Spinal cord (tissue), 9 donors: ENCODE measurements at regions not wholly inside any gene's neighbourhood (a gene's known extent, or its start where the extent isn't known, plus 50 kb on each side); places are given as distances from the start of the nearest gene placed in this dataset.
"Not testable (repeated sequence)": the region's sequence is repeated elsewhere in the genome, so short reads cannot be mapped to it uniquely, and the experiment has no call there.

Experiments
- DNase-seq, 6 donors: peaks; one replicate each; pipeline versions ENCODE4 v3.0.0 to v3.0.0-alpha.2; 2013 to 2015; ENCODE audit warnings: low spot score in 6 of 6, low read depth in 4 of 6
- H3K27ac ChIP-seq: one replicate; pipeline ENCODE4 v1.5.1; 2013; ENCODE audit warnings: low read depth, low read length, control low read depth
- H3K27me3 ChIP-seq: one replicate; pipeline ENCODE4 v1.6.1; 2013; ENCODE audit warnings: low read length; ENCODE audit not compliant: control insufficient read depth, insufficient read depth
- H3K36me3 ChIP-seq: one replicate; pipeline ENCODE4 v1.6.1; 2013; ENCODE audit warnings: low read length; ENCODE audit not compliant: control insufficient read depth, insufficient read depth
- H3K4me1 ChIP-seq: one replicate; pipeline ENCODE4 v1.6.1; 2013; ENCODE audit warnings: low read length; ENCODE audit not compliant: control insufficient read depth, insufficient read depth
- H3K4me3 ChIP-seq: one replicate; pipeline ENCODE4 v1.5.1; 2013; ENCODE audit warnings: low read depth, low read length, control low read depth
- H3K9me3 ChIP-seq: one replicate; pipeline ENCODE4 v1.6.1; 2013; ENCODE audit warnings: low read length; ENCODE audit not compliant: control insufficient read depth, insufficient read depth
- WGBS: methylation state at CpG from one replicate; pipeline ENCODE4 v1.1.5; 2013; ENCODE audit warnings: missing lambda C conversion rate; ENCODE audit not compliant: insufficient coverage; 5-methylcytosine and 5-hydroxymethylcytosine counted together
- donor health status: healthy.

GRCh38 chr3:67123914-67124313 lies 125.8 kb downstream of the KBTBD8 start:
- Histone ChIP-seq H3K4me3 (no peak overlapping the region), H3K27me3 (no peaks in the 10 kb centered on the region), H3K36me3 (no peaks in the 10 kb centered on the region), H3K9me3 (no peaks in the 10 kb centered on the region), H3K4me1 (no peaks in the 10 kb centered on the region), H3K27ac (no peak overlapping the region)
- peak in 1 of 6 donors; percentile 73 for DNase-seq
- 88% methylated on average over 3 of the region's 5 CpGs for WGBS

GRCh38 chr3:67127254-67127653 lies 129.1 kb downstream of the KBTBD8 start:
- H3K27me3 ChIP-seq, result no peaks in the 10 kb centered on the region
- no CpG with 5 or more reads among the region's 3 CpGs for WGBS
- DNase-seq, result no peak
- no peaks in the 10 kb centered on the region for H3K4me1 ChIP-seq
- H3K27ac ChIP-seq, result no peak overlapping the region
- no peaks in the 10 kb centered on the region for H3K36me3 ChIP-seq
- no peaks in the 10 kb centered on the region for H3K9me3 ChIP-seq
- no peak overlapping the region for H3K4me3 ChIP-seq

- Histone ChIP-seq H3K4me3 (no peak overlapping the region), H3K36me3 (no peaks in the 10 kb centered on the region), H3K27ac (no peak overlapping the region), H3K27me3 (no peaks in the 10 kb centered on the region), H3K9me3 (no peaks in the 10 kb centered on the region), H3K4me1 (no peaks in the 10 kb centered on the region)
- 95% methylated on average over 8 of the region's 8 CpGs for WGBS
- no peak for DNase-seq
Measured at GRCh38 chr3:67142432-67142831, 144.3 kb downstream of the KBTBD8 start.

GRCh38 chr3:67145738-67146137 lies 147.6 kb downstream of the KBTBD8 start:
- no CpG with 5 or more reads among the region's 2 CpGs for WGBS
- no peaks in the 10 kb centered on the region for H3K36me3 ChIP-seq
- H3K9me3 ChIP-seq, result no peaks in the 10 kb centered on the region
- no peak overlapping the region for H3K27ac ChIP-seq
- H3K4me3 ChIP-seq, result no peak overlapping the region
- no peak for DNase-seq
- no peaks in the 10 kb centered on the region for H3K27me3 ChIP-seq
- H3K4me1 ChIP-seq, result no peaks in the 10 kb centered on the region

GRCh38 chr3:67154429-67154828 lies 156.3 kb downstream of the KBTBD8 start:
- H3K27ac ChIP-seq, result no peak overlapping the region
- peaks cover 1% of the 10 kb centered on the region for H3K9me3 ChIP-seq
- H3K36me3 ChIP-seq, result no peaks in the 10 kb centered on the region
- 79% methylated on average over 5 of the region's 8 CpGs for WGBS
- DNase-seq, result no peak
- H3K4me3 ChIP-seq, result no peak overlapping the region
- H3K27me3 ChIP-seq, result no peaks in the 10 kb centered on the region
- no peaks in the 10 kb centered on the region for H3K4me1 ChIP-seq

- Histone ChIP-seq H3K27me3 (no peaks in the 10 kb centered on the region), H3K9me3 (no peaks in the 10 kb centered on the region), H3K4me3 (no peak overlapping the region), H3K36me3 (no peaks in the 10 kb centered on the region), H3K27ac (no peak overlapping the region), H3K4me1 (no peaks in the 10 kb centered on the region)
- peak in 1 of 6 donors; percentile 41 for DNase-seq
- WGBS, result no CpG with 5 or more reads among the region's 3 CpGs
Measured at GRCh38 chr3:67167481-67167880, 169.4 kb downstream of the KBTBD8 start.

- no peak for DNase-seq
- no peak overlapping the region for H3K27ac ChIP-seq
- no peaks in the 10 kb centered on the region for H3K4me1 ChIP-seq
- no peaks in the 10 kb centered on the region for H3K27me3 ChIP-seq
- no peaks in the 10 kb centered on the region for H3K36me3 ChIP-seq
- 85% methylated on average over 2 of the region's 2 CpGs for WGBS
- no peak overlapping the region for H3K4me3 ChIP-seq
- no peaks in the 10 kb centered on the region for H3K9me3 ChIP-seq
Measured at GRCh38 chr3:67171841-67172240, 173.7 kb downstream of the KBTBD8 start.

- H3K4me1 ChIP-seq, H3K27ac ChIP-seq, DNase-seq, H3K4me3 ChIP-seq, H3K9me3 ChIP-seq, H3K36me3 ChIP-seq, H3K27me3 ChIP-seq: not testable (repeated sequence)
- WGBS, result 83% methylated on average over 1 of the region's 3 CpGs
Measured at GRCh38 chr3:67173130-67173529, 175.0 kb downstream of the KBTBD8 start.

GRCh38 chr3:67176396-67176795 lies 178.3 kb downstream of the KBTBD8 start:
- no peak for DNase-seq
- WGBS, result no CpG with 5 or more reads among the region's 2 CpGs
- Histone ChIP-seq H3K27me3 (no peaks in the 10 kb centered on the region), H3K4me1 (no peaks in the 10 kb centered on the region), H3K4me3 (no peak overlapping the region), H3K36me3 (no peaks in the 10 kb centered on the region), H3K27ac (no peak overlapping the region), H3K9me3 (no peaks in the 10 kb centered on the region)

GRCh38 chr3:67192466-67192865 lies 194.4 kb downstream of the KBTBD8 start:
- no peak overlapping the region for H3K4me3 ChIP-seq
- no peak overlapping the region for H3K27ac ChIP-seq
- DNase-seq, result no peak
- 88% methylated on average over 5 of the region's 8 CpGs for WGBS
- no peaks in the 10 kb centered on the region for H3K4me1 ChIP-seq
- H3K27me3 ChIP-seq, result no peaks in the 10 kb centered on the region
- H3K9me3 ChIP-seq, result no peaks in the 10 kb centered on the region
- no peaks in the 10 kb centered on the region for H3K36me3 ChIP-seq
